MM.1S (cell line): ENCODE measurements at regions not wholly inside any gene's neighbourhood (a gene's known extent, or its start where the extent isn't known, plus 50 kb on each side); places are given as distances from the start of the nearest gene placed in this dataset.

Source experiments
- DNase-seq: peaks from one replicate; pipeline ENCODE4 v3.0.0-alpha.2; 2015
- H2AFZ ChIP-seq: fragments of 300-600 bp; sonication (generic); 2 replicates; pipeline ENCODE4 v1.6.0; 2016; ENCODE audit warnings: antibody characterized with exemption, low read length
- H3F3A ChIP-seq: fragments of 300-600 bp; sonication (generic); 2 replicates; pipeline ENCODE4 v1.6.1; 2016; ENCODE audit warnings: mild to moderate bottlenecking, antibody characterized with exemption, low read length, moderate library complexity, mixed read lengths; ENCODE audit not compliant: insufficient read depth
- H3K27ac ChIP-seq: fragments of 300-600 bp; sonication (generic); 2 replicates; pipeline ENCODE4 v1.5.1; 2016; ENCODE audit warnings: mild to moderate bottlenecking, low read length
- H3K27me3 ChIP-seq: fragments of 300-600 bp; sonication (generic); replicated peaks from 2 replicates; pipeline ENCODE4 v1.6.0; 2016; ENCODE audit warnings: low read length; ENCODE audit not compliant: insufficient read depth
- H3K36me3 ChIP-seq: fragments of 300-600 bp; sonication (generic); replicated peaks from 2 replicates; pipeline ENCODE4 v1.6.1; 2016; ENCODE audit warnings: mild to moderate bottlenecking, low read length, mixed read lengths; ENCODE audit not compliant: insufficient read depth
- H3K4me1 ChIP-seq: fragments of 300-600 bp; sonication (generic); 2 replicates; pipeline ENCODE4 v1.6.1; 2016; ENCODE audit warnings: low read length, mixed read lengths
- H3K4me2 ChIP-seq: fragments of 300-600 bp; sonication (generic); 2 replicates; pipeline ENCODE4 v1.6.0; 2016; ENCODE audit warnings: low read depth, low read length
- H3K4me3 ChIP-seq: fragments of 300-600 bp; sonication (generic); 2 replicates; pipeline ENCODE4 v1.5.1; 2016; ENCODE audit warnings: low read length, mixed read lengths
- H3K79me2 ChIP-seq: fragments of 300-600 bp; sonication (generic); 2 replicates; pipeline ENCODE4 v1.6.1; 2016; ENCODE audit warnings: mixed run types, low read length, mixed read lengths
- H3K9ac ChIP-seq: fragments of 300-600 bp; sonication (generic); 2 replicates; pipeline ENCODE4 v1.6.1; 2016; ENCODE audit warnings: low read length, mixed read lengths
- H3K9me2 ChIP-seq: fragments of 300-600 bp; sonication (generic); replicated peaks from 2 replicates; pipeline ENCODE4 v1.6.1; 2016; ENCODE audit warnings: mild to moderate bottlenecking, low read length, mixed read lengths; ENCODE audit not compliant: insufficient read depth
- H3K9me3 ChIP-seq: fragments of 300-600 bp; sonication (generic); replicated peaks from 2 replicates; pipeline ENCODE4 v1.6.1; 2016; ENCODE audit warnings: mild to moderate bottlenecking, low read length, mixed read lengths; ENCODE audit not compliant: insufficient read depth
- H4K20me1 ChIP-seq: fragments of 300-600 bp; sonication (generic); 2 replicates; pipeline ENCODE4 v1.6.1; 2016; ENCODE audit warnings: mild to moderate bottlenecking, low read length, moderate library complexity, mixed read lengths; ENCODE audit not compliant: insufficient read depth
- EZH2 ChIP-seq: fragments of 300-600 bp; sonication (generic); optimal IDR thresholded peaks from 2 replicates; pipeline ENCODE3; 2017; ENCODE audit warnings: low read depth, mild to moderate bottlenecking, antibody characterized with exemption, low read length, mixed read lengths
- EZH2phosphoT487 ChIP-seq: fragments of 300-600 bp; sonication (generic); IDR thresholded peaks from 2 replicates; pipeline ENCODE4 v1.6.1; 2018; ENCODE audit warnings: antibody characterized with exemption, low read length
- TF ChIP-seq, protein P1 (sequence below): fragments of 300-600 bp; sonication (generic); IDR thresholded peaks from 2 replicates; pipeline ENCODE4 v1.5.1; 2016; ENCODE audit warnings: antibody characterized with exemption, low read length, mixed read lengths

DNA sequence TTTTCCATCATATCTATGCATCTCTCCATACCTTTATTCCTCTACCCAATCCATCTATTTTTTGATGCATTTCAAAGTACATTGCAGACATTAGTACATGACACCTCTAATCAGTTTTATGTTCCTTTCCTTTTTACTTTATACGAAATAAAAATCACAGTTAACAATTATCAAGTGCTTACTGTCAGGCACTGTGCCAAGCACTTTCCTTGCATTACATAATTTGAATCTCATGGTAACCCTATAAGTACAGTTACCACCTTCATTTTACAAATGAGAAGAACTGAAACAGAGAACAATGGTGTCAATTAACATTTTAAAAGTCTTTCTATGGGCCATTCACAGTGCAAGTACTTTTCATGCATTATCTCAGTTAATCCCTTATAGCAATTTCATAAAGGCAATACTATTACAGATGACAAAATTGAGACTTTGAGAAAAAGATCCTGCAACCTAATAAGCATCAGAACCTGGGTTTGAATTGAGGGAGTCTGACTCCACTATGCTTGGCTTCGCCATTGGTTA is 544.4 kb upstream of the TNP1 start:
- Histone ChIP-seq H3K9me3 (no peaks in the 10 kb centered on the region), H3K27me3 (no peaks in the 10 kb centered on the region), H4K20me1 (no peaks in the 10 kb centered on the region), H3K79me2 (no peaks in the 10 kb centered on the region), H3K4me2 (no peak overlapping the region), H3K9me2 (no peaks in the 10 kb centered on the region), H3K9ac (no peak overlapping the region), H2AFZ (no peak overlapping the region), H3K4me1 (no peaks in the 10 kb centered on the region), H3F3A (no peaks in the 10 kb centered on the region), H3K36me3 (no peaks in the 10 kb centered on the region), H3K27ac (no peak overlapping the region), H3K4me3 (no peak overlapping the region)
- TF ChIP-seq, protein P1, sequence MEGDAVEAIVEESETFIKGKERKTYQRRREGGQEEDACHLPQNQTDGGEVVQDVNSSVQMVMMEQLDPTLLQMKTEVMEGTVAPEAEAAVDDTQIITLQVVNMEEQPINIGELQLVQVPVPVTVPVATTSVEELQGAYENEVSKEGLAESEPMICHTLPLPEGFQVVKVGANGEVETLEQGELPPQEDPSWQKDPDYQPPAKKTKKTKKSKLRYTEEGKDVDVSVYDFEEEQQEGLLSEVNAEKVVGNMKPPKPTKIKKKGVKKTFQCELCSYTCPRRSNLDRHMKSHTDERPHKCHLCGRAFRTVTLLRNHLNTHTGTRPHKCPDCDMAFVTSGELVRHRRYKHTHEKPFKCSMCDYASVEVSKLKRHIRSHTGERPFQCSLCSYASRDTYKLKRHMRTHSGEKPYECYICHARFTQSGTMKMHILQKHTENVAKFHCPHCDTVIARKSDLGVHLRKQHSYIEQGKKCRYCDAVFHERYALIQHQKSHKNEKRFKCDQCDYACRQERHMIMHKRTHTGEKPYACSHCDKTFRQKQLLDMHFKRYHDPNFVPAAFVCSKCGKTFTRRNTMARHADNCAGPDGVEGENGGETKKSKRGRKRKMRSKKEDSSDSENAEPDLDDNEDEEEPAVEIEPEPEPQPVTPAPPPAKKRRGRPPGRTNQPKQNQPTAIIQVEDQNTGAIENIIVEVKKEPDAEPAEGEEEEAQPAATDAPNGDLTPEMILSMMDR, result no peak
- DNase-seq, result no peak

DNA sequence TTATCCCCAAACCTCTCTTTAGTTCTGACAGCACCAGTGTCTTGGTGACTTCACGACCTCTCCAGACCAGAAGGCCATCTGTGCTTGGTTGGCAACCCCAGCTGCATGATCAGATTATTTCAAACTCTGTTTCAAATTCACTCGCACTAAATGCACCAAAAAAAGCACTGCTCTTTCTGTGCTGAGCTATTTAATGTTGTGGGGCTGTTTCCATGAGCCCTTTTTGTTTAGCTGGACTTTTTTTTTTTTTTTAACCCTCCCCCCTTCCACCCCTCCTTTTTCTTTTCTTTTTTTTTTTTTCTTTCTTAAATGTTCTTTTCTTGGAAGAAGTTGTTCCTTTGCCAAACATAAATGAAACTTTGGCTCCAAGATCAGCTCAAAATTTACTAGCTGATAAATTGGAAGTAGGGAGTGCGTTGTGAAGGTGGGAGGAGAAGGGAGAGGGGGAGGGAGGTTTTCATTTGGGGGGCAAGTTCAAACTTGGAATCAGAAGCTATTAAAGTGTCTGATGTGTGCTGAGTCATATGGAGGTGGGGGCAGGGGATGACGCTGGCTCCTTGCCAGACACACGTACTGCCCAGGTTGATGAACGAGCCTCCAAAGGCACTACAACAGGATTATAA is 543.0 kb upstream of the TNP1 start:
- TF ChIP-seq, protein P1, result no peak
- TF ChIP-seq EZH2 (no peak), EZH2phosphoT487 (no peak)
- no peak overlapping the region for H2AFZ ChIP-seq
- H3F3A ChIP-seq, result no peaks in the 10 kb centered on the region
- no peak for DNase-seq
- no peak overlapping the region for H3K27ac ChIP-seq
- H3K36me3 ChIP-seq, result no peaks in the 10 kb centered on the region
- no peaks in the 10 kb centered on the region for H3K9me2 ChIP-seq
- no peaks in the 10 kb centered on the region for H3K9me3 ChIP-seq
- no peak overlapping the region for H3K4me3 ChIP-seq
- no peaks in the 10 kb centered on the region for H4K20me1 ChIP-seq
- no peaks in the 10 kb centered on the region for H3K79me2 ChIP-seq
- H3K4me1 ChIP-seq, result no peaks in the 10 kb centered on the region
- no peak overlapping the region for H3K9ac ChIP-seq
- no peaks in the 10 kb centered on the region for H3K27me3 ChIP-seq
- no peak overlapping the region for H3K4me2 ChIP-seq

DNA sequence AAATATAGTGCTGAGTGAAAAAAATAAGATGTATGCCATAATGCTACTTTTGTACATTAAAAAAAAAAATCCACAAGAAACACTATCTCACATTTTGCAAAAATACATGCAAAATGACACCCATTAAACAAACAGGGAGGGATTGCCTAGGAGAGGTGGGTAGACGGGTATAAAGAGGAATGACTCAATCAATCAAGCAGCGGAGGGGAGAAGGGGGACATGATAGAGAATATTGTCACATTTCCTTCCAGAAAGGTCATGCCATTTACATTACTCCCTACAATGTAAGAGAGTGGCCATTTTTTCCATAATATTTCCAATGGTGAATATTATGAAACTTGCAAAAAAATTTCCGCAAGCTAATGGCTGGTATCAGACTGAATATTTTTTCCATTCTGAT is 542.3 kb upstream of the TNP1 start:
- Histone ChIP-seq H3F3A (no peaks in the 10 kb centered on the region), H3K4me1 (no peaks in the 10 kb centered on the region), H3K27ac (no peak overlapping the region), H3K36me3 (no peaks in the 10 kb centered on the region), H3K9me3 (no peaks in the 10 kb centered on the region), H2AFZ (no peak overlapping the region), H3K9me2 (no peaks in the 10 kb centered on the region), H3K4me2 (no peak overlapping the region), H3K79me2 (no peaks in the 10 kb centered on the region), H3K9ac (no peak overlapping the region), H4K20me1 (no peaks in the 10 kb centered on the region), H3K4me3 (no peak overlapping the region), H3K27me3 (no peaks in the 10 kb centered on the region)
- no peak for DNase-seq
- TF ChIP-seq EZH2phosphoT487 (no peak), EZH2 (no peak)
- TF ChIP-seq, protein P1, result no peak
